Left lung (tissue), 4 donors: ENCODE measurements at regions not wholly inside any gene's neighbourhood (a gene's known extent, or its start where the extent isn't known, plus 50 kb on each side); places are given as distances from the start of the nearest gene placed in this dataset.

Experiments used
- ATAC-seq: fragments of 200-7000 bp; cut with Tn5 transposase; one replicate; pipeline ENCODE4 v1.9.1; 2020; ENCODE audit warnings: moderate library complexity
- DNase-seq, 4 donors: peaks; one replicate each; pipeline ENCODE4 v3.0.0-alpha.2; 2013 to 2020
- H3K27ac ChIP-seq, 2 donors: fragments of 200-600 bp; sonication (generic) in 1 of 2; one replicate each; pipeline versions ENCODE4 v1.5.0 to v1.8.0; 2020 to 2021
- H3K27me3 ChIP-seq, 2 donors: fragments of 200-600 bp; sonication (generic) in 1 of 2; one replicate each; pipeline versions ENCODE4 v1.5.0 to v1.8.0; 2020 to 2021
- H3K36me3 ChIP-seq, 2 donors: fragments of 200-600 bp; sonication (generic) in 1 of 2; one replicate each; pipeline versions ENCODE4 v1.5.0 to v1.8.0; 2020 to 2021
- H3K4me1 ChIP-seq, 2 donors: fragments of 200-600 bp; one replicate each; pipeline ENCODE4 v1.8.0; 2021
- H3K4me3 ChIP-seq, 2 donors: fragments of 200-600 bp; sonication (generic) in 1 of 2; one replicate each; pipeline versions ENCODE4 v1.5.0 to v1.8.0; 2020 to 2021; ENCODE audit warnings: mild to moderate bottlenecking in 1 of 2
- H3K9me3 ChIP-seq, 2 donors: fragments of 200-600 bp; sonication (generic) in 1 of 2; one replicate each; pipeline versions ENCODE4 v1.5.0 to v1.8.0; 2020 to 2021
- CTCF ChIP-seq, 2 donors: fragments of 200-600 bp; sonication (generic) in 1 of 2; IDR thresholded peaks; one replicate each; pipeline versions ENCODE4 v1.5.0 to v1.8.0; 2021; ENCODE audit warnings: antibody characterized with exemption in 2 of 2
- intact Hi-C, 2 donors: fragments of 100-400 bp; cut with DNase I; formaldehyde crosslinking; loops; one replicate each; pipeline versions ENCODE4 v1.11.2 to v1.14.2; 2022
- donor health status: DM: no; HTN: yes; CAD: no.
- donor health status: DM: no; HTN: no; CAD: no.

GRCh38 chr20:51135926-51136715 is 113.2 kb upstream of the KCNG1 start:
- Histone ChIP-seq H3K27ac (no peak overlapping the region), H3K36me3 (no peaks in the 10 kb centered on the region), H3K27me3 (no peaks in the 10 kb centered on the region), H3K4me3 (no peak overlapping the region), H3K4me1 (no peaks in the 10 kb centered on the region), H3K9me3 (no peaks in the 10 kb centered on the region)
- intact Hi-C loops: no loop called here
- DNase-seq (no peak), ATAC-seq (no peak)
- no peak for TF ChIP-seq CTCF (IDR thresholded peaks at IDR 0.05)

- DNase-seq (no peak), ATAC-seq (no peak)
- intact Hi-C loops: no loop called here
- Histone ChIP-seq H3K4me3 (no peak overlapping the region), H3K27me3 (no peaks in the 10 kb centered on the region), H3K4me1 (no peaks in the 10 kb centered on the region), H3K36me3 (no peaks in the 10 kb centered on the region), H3K27ac (no peak overlapping the region), H3K9me3 (no peaks in the 10 kb centered on the region)
- no peak for TF ChIP-seq CTCF (IDR thresholded peaks at IDR 0.05)
Observed at GRCh38 chr20:51134405-51134804, 111.5 kb upstream of the KCNG1 start.

GRCh38 chr20:51132279-51132678 is 109.4 kb upstream of the KCNG1 start:
- H3K4me3 ChIP-seq: no peak overlapping the region
- no peaks in the 10 kb centered on the region for H3K9me3 ChIP-seq
- H3K27ac ChIP-seq: no peak overlapping the region
- ATAC-seq (no peak), DNase-seq (no peak)
- peaks cover 0 to 6% of the 10 kb centered on the region in 2 donors for H3K27me3 ChIP-seq
- no peaks in the 10 kb centered on the region for H3K36me3 ChIP-seq
- no peak for TF ChIP-seq CTCF (IDR thresholded peaks at IDR 0.05)
- no peaks in the 10 kb centered on the region for H3K4me1 ChIP-seq
- intact Hi-C loops: no loop called here

- DNase-seq: no peak
- intact Hi-C loops: no loop called here
- no peak for ATAC-seq
- no peak overlapping the region for H3K27ac ChIP-seq
- H3K36me3 ChIP-seq: no peaks in the 10 kb centered on the region
- no peak overlapping the region for H3K4me3 ChIP-seq
- peaks cover 0 to 6% of the 10 kb centered on the region in 2 donors for H3K27me3 ChIP-seq
- H3K9me3 ChIP-seq: no peaks in the 10 kb centered on the region
- H3K4me1 ChIP-seq: no peaks in the 10 kb centered on the region
- no peak for TF ChIP-seq CTCF (IDR thresholded peaks at IDR 0.05)
Observed at GRCh38 chr20:51131811-51132210, 108.9 kb upstream of the KCNG1 start.

- no peak for ATAC-seq
- peaks cover 0 to 6% of the 10 kb centered on the region in 2 donors for H3K27me3 ChIP-seq
- H3K9me3 ChIP-seq: no peaks in the 10 kb centered on the region
- H3K4me3 ChIP-seq: no peak overlapping the region
- no peaks in the 10 kb centered on the region for H3K4me1 ChIP-seq
- H3K36me3 ChIP-seq: no peaks in the 10 kb centered on the region
- H3K27ac ChIP-seq: no peak overlapping the region
- no peak for TF ChIP-seq CTCF (IDR thresholded peaks at IDR 0.05)
- no peak for DNase-seq
- intact Hi-C loops: no loop called here
Observed at GRCh38 chr20:51129147-51129776, 106.4 kb upstream of the KCNG1 start.
